ENCODE measurements at regions not wholly inside any gene's neighbourhood (a gene's known extent, or its start where the extent isn't known, plus 50 kb on each side); places are given as distances from the start of the nearest gene placed in this dataset.
"Not testable (repeated sequence)": the region's sequence is repeated elsewhere in the genome, so short reads cannot be mapped to it uniquely, and the experiment has no call there.

DNA sequence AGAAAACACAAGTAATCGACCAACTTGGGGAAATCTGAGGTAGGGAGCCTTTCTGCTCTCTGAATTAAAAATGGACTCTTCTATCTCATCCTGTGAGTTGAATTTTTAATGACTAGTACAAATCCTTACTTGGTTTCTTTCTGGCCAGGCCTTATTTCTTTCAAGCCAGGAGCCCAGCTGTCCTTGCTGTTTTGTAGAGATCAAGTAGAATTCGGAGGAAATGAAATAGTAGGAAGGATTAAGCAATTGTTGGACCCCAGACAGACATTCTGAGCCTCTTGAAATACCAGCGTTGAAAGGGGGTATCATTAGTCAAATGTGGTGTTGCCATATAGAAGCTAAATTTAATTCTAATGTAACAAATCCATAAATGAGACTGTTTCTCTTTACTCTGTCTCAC, 53.7 kb upstream of the SMIM15 start:
- DNase-seq (ENCODE audit: low read depth), result peak; percentile 40

DNA sequence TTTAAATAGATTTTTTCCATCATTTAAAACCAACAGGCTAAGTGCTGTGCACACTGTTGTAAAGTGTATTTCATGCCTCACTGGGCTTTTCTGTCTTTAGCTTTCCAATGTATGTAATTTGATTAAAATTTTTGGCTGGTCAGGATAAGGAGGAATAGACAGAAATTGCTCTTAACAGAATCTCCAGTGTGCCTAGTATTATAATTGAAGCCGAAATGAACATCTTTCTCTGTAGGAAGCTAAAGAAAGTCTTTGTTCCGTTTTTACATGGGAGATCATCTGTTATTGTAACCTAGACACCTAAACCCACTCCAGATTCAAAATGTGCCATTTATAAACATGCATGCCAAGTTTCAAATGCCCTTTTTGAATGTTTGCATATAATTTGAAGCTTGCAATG, 54.5 kb upstream of the SMIM15 start:
- no peak for DNase-seq (ENCODE audit: low read depth)

DNA sequence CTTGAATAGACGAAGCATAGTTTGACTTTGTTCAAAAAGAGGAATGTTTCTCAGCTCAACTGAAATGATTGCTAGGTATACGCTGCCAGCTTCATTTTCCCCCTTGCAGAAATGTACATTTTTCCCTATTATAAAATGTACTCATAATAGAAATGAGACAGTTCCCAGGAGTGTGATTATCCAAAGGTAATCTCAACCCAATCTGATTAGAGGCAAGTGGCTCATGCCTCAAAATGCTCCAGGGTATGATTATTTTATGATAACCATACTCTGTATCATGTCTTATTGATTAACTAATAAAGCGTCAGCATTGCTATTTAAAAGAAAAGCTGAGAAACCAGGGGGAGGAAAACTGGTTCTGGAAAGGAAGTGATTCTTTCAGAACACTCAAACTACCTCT, 54.9 kb upstream of the SMIM15 start:
- no peak for DNase-seq (ENCODE audit: low read depth)

DNA sequence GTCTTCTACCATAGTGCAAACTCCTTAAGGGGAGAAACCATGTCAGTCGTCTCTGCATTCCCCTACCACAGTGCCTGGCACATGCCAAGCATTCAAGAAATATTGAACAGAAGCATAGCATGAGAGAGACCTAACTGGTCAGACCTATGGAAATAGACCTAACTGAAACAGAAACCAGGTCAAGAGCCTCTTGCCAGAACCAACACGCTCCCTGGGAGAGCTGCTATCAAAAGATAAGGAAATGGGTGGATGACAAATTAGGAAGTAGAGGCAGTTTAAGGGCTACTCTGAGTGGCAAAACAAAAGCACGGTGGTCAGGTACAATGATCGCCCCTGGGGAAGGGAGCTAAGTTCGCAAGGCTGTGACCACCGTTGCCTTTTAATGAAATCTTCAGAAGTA, 66.0 kb upstream of the SMIM15 start:
- no peak for DNase-seq (ENCODE audit: low read depth)

DNA sequence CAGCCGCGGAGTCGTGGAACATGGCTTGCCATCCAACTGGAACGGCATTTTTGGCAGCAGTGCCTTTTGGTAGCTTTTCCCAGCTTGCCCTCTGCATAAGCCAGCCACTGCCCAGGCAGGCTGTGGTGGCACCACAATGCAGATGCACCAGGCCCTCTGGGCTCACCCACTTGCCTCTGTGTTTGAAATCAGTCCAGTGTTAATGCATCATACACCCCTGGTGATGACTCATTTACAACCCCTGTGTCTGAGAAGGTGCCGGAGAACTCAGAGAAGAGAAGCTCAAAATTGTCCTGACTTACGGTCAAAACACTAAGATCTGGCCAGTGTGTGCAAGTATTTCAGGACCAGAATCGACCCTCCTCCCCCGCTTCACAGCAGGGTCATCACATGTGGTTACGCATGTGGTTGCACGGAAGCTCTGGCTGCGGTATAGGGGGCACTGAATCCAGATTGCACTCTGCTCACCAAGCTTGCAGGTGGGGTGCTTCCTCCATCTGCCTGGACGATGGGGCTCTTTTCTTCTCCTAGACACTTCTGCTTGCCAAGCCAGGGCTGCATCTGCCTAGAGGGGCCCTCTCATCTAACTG, 66.5 kb upstream of the SMIM15 start:
- DNase-seq (ENCODE audit: low read depth), result peak; percentile 68

DNA sequence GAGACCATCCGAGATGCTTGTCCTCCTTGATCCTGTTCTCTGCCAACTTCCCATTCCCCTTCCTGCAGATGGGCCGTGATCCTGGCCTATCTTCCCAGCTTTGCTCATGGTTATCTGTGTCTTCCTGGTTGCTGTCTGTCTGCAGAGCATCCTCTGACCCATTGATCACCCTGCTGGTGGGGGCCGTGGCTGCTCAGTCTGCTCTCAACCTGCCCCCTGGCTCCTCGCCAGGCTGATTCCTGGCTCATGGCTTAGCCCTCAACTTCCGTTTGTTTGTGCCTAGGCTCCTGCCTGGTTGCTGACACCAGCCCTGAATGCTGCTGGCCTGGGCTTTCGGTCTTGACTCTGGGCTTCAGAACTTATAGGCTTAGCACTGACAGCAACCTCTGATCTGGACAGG, 67.1 kb upstream of the SMIM15 start:
- no peak for DNase-seq (ENCODE audit: low read depth)

DNA sequence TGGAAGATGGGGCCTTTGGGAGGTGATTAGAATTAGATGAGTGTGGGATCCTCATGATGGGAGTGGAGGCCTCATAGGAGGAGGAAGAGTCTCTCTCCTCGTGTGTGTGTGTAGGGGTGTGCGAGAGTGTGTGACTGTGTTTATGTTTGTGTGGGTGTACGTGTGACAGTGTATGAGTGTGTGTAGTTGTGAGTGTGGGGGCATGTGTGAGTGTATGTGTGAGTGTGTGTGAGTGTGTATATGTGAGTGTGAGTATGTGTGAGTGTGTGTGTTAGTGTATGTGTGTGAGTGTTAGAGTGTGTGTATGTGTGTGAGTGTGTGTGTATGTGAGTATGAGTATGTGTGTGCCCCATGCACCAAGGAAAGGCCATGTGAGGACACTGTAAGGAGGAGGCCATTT, 68.2 kb upstream of the SMIM15 start:
- DNase-seq (ENCODE audit: low read depth), result no peak

DNA sequence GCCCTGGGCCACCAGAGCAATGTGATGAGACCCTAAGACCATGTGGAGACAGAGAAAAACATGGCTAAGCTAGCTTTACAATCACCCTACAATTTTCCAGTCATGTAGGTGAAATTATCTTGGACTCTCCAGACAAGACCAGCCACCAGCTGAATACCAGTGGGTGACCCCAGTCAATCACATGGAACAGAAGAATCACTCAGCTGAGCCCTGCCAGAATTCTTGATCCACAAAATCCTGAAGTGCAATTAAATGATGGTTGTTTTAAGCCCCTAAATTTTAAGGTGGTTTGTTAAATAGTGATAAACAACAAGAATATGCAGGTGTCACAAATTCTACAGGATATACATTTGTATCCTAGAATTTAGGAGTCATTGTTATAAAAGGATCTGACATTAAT, 69.5 kb upstream of the SMIM15 start:
- no peak for DNase-seq (ENCODE audit: low read depth)

DNA sequence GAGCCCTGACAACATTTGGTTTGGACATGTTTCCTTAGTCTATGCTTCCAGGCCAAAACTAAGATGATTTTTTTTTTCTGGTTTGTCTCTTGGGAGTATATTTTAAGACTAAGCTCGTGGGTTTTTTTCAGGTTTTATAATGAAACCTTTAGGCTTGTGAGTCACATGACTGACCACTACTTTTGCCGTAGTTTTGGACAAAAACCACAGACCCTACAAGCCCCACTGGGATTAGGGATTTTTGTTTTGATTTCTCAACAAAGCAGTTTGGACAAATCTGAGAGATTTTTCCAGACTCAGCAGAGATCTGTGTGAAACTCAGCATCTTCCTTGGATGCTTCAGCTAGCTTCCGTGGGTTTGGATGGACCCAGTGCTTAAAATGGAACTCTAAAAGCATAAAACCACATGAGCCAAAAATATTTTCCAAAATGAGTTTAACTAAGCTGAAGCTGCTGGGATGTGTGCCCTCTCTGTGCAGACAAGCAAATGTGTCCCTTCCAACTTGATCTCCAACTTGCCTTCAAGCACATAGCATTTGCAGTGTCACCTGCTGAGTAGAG, 70.3 kb upstream of the SMIM15 start:
- peak; percentile 79 for DNase-seq (ENCODE audit: low read depth)

DNA sequence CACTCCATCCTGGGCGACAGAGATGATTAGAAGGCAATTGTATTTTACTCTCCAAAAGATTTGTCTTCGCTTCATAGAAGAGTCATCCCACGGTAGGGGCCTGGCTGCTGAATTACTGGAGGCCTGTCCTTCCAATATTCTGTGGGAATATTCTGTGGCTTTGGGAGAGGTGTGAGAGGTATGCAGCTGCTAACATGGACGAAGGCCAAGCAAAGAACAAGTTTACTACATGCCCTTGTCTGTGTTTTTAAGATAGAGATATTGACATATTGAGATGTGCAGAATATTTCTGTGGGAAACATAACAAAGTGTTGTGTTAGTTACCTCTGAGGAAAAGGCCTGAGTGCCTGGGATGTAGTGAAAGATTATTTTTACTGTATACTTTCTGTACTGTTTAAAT, 71.8 kb upstream of the SMIM15 start:
- no peak for DNase-seq (ENCODE audit: low read depth)

DNA sequence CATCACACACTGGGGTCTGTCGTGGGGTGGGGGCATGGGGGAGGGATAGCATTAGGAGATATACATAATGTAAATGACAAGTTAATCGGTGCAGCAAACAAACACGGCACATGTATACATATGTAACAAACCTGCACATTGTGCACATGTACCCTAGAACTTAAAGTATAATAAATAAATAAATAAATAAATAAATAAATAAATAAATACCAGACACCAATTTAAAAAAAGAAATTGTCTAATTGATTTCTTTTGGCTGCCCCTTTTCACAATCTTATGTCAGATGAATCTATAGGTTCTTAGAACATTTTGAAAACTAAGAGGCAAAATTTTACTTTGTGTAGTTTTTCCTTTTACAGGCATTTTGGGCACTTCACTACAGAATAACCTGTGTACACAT, 74.4 kb upstream of the SMIM15 start:
- DNase-seq (ENCODE audit: low read depth), result not testable (repeated sequence)

DNA sequence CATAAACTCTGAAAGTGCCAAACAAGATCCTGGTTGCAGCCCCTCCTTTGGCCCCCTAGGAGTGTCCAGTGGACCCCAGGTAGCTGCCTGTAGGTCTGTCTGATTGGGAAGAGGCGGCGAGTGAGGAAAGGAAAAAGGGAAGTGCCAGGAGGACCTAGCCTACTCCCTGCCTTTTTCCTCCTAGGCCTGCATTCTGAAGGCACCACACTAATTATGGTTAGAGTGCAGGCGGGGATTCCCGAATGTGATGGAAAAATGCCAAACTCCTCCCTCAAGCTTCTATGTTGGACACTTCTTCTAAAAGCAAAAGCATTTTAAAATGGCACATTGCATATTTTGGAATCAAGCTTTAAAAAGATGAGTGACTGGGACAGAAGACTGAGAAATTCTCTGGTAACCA, 83.2 kb upstream of the SMIM15 start:
- DNase-seq (ENCODE audit: low read depth), result peak; percentile 23

DNA sequence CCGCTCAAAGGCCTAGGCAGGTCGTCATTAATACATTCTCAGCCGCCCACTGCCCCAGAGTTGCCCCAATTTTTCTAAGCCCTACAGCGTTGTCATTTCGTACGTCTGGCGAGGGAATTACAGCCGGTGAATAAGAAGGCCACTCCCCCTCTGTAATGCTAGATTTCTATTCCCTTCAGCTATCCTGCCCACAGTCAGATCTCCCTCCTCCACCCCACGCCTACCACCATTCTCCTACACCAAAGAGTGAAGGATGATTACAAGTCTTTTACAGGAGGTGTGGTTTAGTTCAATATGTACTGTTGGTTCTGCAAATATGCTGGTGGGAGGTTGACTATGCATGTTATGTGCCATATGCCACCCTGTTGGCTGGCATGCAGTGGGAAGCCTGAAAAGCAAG, 83.7 kb upstream of the SMIM15 start:
- DNase-seq (ENCODE audit: low read depth), result no peak

DNA sequence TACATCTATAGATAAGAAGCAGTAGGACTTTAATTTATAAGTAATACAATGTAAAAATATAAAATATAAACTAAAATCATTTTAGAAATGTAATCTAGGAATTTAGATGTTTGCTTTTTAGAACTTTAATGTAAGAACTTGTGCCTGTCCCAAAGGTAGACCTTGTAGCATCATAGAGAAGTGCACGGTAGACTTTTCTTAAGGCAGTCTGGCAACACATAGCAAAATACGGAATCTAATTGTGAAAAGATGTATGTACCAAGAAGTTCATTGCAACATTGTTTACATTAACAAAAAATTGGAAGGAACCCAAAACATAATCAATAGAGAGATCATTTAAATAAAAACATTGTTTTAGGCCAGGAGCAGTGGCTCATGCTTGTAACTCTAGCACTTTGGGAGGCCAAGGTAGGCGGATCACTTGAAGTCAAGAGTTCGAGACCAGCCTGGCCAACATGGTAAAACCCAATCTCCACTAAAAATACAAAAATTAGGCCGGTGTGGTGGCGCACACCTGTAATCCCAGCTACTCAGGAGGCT, 84.6 kb upstream of the SMIM15 start:
- no peak for DNase-seq (ENCODE audit: low read depth)

DNA sequence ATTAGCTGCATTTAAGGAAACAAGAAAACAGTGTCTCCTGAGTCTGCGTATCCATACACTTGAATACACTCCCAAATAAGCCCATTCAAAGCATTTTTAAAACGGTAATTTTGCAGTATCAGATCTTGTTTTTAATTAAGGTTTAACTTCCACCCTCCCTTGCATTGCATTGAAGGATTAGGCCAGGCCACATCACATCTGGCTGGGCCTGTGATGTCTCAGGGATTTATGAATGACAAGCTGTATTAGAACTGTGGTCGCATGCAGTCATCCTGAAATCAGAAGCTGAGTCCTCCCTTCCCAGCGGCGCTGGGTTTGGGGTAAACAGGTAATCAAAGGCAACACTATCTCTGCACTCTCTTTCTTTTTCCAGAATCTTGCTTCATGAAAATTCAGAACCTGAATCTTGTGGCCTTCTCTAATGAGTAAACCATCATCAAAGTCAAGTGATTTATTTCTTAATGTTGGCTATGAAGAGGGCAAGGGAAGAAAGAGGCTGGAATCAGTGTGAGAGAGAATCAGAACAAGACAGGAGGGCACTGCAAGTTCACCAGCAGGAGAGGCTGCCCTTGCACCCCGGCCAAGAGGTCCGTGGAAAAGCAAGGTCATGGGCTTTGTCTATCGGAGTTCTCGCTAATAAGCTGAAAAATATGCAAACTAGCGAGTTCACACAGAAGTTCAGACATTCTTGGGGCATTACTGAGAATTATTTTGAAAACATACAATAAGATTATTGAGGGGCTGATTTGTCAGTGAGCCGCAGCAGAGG, 80.0 kb upstream of the ZSWIM6 start:
- no peak for DNase-seq (ENCODE audit: low read depth)

DNA sequence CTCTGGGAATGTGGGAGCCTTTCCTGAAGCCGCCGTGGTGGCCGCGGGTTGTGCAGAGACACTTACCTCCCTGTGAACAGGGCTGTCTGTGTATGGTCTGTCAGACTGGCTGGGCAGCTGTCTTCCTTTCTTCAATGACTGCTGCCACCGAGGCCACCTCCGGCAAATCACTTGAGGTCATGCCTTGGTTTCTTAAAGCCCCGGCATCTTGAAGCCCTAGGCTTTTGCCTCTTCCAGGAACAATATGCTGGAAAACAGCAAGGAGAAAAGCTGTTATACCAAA, 79.5 kb upstream of the ZSWIM6 start:
- DNase-seq (ENCODE audit: low read depth), result no peak

DNA sequence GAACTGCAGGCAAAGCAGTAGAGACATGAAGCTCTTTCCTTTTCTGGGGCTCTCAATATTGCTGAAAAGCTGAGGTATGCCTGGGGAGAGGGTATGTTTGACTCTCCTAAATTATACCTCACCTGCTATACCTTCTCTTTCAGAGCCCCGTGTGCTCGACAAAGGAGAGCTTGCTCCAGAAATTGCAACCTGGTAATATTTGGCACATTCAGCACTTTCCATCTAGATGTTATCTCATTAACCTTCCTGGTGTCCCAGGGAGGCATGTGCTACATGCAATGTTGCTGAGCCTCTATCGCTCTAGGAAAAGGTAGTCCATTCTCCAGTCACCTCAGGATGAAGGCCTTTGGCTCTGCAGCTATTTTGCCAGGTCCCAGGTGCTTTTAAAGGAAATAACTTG, 78.5 kb upstream of the ZSWIM6 start:
- no peak for DNase-seq (ENCODE audit: low read depth)

DNA sequence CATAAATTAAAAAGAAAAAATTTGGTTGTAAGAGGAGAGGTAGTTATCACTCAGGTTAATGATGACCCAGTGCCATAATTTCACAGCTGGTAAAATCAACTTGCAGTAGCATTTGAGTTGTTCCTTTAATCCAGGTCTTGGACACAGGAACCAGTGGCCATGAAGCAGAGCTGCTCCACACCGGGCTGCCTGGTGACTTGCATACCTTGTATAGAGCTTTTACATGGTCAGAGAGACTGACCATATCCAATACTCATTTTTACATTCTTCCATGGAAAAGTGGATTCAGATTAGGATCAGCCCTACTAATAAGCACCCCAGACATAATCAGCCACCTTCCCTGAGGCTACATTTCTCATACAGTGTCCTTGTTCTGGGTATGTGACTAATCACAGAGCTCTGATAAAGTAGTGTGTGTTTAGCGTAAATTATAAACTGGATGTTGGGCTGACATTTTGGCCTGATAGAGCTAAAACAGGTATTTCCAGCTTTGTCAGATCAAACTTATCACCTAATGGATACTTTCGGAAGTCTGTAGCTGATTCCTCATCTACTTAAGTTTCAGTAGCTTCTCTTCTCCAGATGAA, 77.0 kb upstream of the ZSWIM6 start:
- DNase-seq (ENCODE audit: low read depth), result no peak

DNA sequence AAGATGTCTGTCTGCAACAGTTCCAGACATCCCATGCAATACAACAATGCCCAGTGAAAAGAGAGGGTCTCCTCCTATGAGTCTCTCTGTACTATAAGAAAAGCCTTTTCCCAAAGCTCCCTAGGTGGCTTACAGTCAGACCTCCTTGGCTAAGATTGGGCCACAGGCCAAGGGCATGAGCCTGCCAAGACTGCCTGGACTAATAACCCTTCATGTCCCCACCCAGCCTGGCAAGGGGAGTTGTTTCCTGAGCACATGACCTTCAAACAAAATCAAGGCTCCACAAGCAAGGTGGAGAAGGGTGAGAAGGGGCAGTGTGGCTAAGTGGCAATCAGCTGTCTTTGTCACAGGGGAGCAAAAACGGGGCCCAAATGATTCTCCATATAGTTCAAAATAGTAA, 75.6 kb upstream of the ZSWIM6 start:
- peak; percentile 24 for DNase-seq (ENCODE audit: low read depth)

DNA sequence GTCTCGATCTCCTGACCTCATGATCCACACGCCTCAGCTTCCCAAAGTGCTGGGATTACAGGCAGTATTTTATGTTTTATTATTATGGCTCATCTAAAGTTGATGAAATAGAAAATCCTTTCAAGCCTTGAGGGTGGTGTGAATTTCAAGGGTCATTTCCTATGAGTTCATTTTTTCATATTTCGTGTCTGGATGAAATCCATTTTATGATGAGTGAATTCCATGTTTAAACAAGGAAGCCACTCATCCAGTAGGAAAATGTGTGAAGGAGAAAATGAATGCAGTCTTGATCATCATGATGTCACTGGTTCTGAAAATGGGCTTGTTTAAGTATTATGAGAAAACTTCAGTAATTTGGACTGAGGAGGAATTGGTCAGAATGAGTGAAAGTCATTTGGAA, 74.6 kb upstream of the ZSWIM6 start:
- DNase-seq (ENCODE audit: low read depth), result no peak

DNA sequence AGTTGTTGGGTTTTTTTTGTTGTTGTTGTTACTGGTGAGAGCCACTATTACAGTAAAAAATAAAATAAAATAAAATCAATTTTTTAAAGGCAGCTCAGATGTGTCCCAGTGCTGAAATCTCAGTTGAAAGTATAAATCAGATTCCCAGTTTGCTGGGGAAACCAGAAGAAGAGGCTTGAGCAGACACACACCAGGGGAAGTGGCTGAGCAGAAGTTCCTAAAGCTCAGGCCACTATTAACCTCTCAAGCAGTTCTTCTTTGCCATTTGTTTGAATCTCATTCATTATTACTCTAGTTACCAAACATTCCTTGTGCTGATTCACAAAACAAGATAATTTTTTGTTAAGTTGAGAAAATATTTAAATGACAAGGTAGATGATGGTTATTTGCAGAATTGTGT, 70.9 kb upstream of the ZSWIM6 start:
- no peak for DNase-seq (ENCODE audit: low read depth)

DNA sequence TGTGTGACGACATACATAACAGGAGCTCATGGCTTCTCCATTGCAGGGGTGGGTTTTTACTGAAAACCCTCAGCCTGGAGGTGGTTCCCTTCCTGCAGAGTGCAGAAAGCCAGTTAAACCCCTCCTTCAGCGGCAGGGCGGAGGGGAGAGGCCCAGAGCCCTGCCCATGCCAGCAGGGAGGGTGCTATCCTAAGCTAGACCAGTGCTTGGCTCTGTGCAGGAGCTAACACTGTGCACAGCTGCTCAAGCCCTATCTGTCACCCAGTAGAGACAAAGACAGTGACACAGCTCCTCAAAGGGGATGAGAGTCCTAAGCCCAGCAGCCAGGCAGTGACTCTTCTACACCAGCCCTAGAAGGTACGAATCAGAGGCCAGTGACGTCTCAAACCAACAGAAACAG, 70.0 kb upstream of the ZSWIM6 start:
- DNase-seq (ENCODE audit: low read depth), result no peak

DNA sequence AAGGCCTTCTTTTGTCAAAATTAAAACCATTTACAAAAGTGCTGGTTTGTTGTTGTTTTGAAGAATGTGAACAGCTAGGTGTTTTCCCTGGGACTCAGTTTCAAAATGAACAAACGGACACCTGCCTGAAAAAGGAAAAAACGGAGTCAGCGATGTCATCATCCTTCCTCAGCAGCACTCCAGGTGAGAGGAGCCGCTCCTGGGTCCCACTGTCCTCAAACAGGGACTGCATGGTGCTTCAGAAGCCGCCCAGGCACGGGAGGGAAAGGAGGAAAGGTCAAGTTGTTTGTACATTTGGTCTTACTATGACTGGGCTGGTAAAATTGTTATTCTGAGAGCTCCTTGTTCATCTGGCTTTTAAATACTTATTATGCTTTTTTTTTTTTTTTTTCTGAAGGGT, 69.0 kb upstream of the ZSWIM6 start:
- DNase-seq (ENCODE audit: low read depth), result no peak

Measured in fibroblast of gingiva (primary cell).